GM23248 (cell line): ENCODE measurements at regions not wholly inside any gene's neighbourhood (a gene's known extent, or its start where the extent isn't known, plus 50 kb on each side); places are given as distances from the start of the nearest gene placed in this dataset.

Source experiments
- EZH2 ChIP-seq: fragments of 200-600 bp; sonication (generic); IDR thresholded peaks from 2 replicates; pipeline ENCODE4 v1.6.1; 2018; ENCODE audit warnings: antibody characterized with exemption, mild to moderate bottlenecking; ENCODE audit not compliant: insufficient read depth, poor library complexity, severe bottlenecking
- EZH2phosphoT487 ChIP-seq: fragments of 200-600 bp; sonication (generic); IDR thresholded peaks from 2 replicates; pipeline ENCODE4 v1.6.1; 2018; ENCODE audit warnings: antibody characterized with exemption, moderate library complexity, mild to moderate bottlenecking, low read depth; ENCODE audit not compliant: insufficient read depth

DNA sequence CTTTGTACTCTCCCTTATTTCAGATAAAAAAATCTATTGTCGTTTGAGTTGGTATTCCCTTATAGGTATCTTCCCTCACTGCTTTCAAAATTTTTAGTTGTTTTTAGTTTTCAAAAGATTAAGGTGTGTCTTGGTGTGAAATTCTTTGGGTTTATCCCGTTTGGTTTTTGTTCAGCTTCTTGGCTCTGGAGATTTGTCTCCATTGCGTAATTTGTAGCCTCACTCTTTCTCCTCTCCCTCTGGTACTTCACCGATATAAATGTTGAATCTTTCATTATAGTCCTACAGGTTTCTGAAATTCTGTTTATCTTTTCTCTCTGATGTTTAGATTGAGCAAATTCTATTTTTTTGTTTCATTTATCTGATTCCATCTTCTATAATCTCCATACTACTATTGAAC lies 113.8 kb upstream of the HS6ST1 start:
- TF ChIP-seq EZH2 (no peak), EZH2phosphoT487 (no peak)
